SKM-1 (cell line): ENCODE measurements at regions not wholly inside any gene's neighbourhood (a gene's known extent, or its start where the extent isn't known, plus 50 kb on each side); places are given as distances from the start of the nearest gene placed in this dataset.

Experiments
- DNase-seq: peaks from one replicate; lab custom pipeline; 2025; ENCODE audit not compliant: unreplicated experiment; lab: John Stamatoyannopoulos, UW

DNA sequence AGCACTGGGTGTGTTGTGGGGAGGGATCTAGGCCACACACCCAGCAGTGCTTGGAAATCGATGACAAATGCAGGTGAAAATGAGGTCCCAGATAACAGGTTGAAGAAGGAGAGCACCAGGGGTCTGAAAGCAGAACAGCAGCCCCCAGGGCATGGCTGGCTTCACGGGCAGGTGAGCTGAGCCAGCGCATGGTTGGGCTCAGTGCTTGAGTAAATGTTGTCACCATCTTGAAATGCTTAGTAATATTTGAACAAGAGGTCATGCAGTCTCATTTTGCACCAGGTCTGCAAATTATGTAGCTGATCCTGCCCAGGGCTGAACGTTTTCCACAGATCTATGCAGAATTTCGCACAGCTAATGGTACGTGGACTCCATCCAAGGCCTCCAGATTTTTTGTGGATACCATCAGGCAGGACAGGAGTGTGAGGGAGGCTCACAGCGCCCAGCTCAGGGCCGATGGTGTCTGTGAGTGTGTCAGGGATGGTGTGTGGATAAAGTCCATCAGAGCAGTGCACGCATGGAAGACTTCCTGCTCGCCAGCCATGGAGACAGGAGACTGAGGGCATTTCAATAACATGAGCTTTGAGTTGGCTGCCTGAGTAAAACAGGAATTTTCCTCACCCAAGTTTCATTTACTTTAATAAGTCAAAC lies 53.1 kb upstream of the SNX9 start:
- DNase-seq: no peak

- no peak for DNase-seq
Observed at GRCh38 chr6:157770946-157771345, 52.1 kb upstream of the SNX9 start.

DNA sequence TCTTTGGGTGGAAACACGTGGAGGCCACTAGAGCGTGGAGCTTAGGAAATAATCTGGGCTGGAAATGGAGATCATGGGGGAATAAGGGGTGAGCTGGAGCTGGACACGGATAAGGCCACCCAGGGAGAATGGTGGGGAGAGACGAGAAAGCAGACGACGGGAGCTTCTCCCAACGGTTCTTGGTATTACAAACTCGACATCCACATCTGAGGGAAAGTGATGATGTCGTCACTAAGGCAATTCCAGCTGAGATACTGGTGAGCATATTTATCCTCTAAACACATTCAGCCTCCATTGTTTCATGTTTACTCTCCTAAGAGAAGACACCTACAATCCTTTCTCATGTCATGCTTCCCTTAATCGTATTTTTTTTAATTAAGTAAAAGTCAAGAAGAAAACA lies 50.2 kb upstream of the SNX9 start:
- no peak for DNase-seq
